ENCODE measurements at regions not wholly inside any gene's neighbourhood (a gene's known extent, or its start where the extent isn't known, plus 50 kb on each side); places are given as distances from the start of the nearest gene placed in this dataset.

DNA sequence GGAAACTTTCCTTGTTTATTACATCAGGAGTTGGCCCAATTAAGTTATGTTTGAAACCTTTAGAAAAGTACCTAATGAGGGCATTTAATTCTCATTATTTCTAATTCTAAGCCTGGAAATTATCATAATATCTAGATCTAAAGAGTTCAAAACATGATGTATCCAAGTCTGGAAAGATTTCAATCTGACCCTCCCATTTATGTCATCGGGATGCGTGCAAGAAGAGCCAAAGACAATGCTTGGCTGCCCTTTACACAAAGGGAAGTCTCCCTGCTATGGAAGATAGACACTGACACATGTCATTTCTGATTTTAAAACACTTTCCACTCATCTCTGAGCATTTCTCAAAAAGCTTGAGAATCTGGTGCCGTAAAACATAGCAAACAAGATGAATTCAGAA, 222.4 kb downstream of the ANTXR2 start:
- intact Hi-C loops (cut with micrococcal nuclease) = no loop called here
- Histone ChIP-seq H3K9me3 (ENCODE audit: control insufficient read depth, insufficient read depth, low read length) (no peaks in the 10 kb centered on the region), H3K27me3 (ENCODE audit: control insufficient read depth, insufficient read depth, low read length) (no peaks in the 10 kb centered on the region), H3K4me1 (ENCODE audit: control insufficient read depth, insufficient read depth, low read length) (no peaks in the 10 kb centered on the region), H3K36me3 (ENCODE audit: control insufficient read depth, insufficient read depth, low read length) (no peaks in the 10 kb centered on the region), H3K4me3 (ENCODE audit: low read length) (no peak overlapping the region), H3K27ac (ENCODE audit: low read length) (no peak overlapping the region)
- TF ChIP-seq, protein P1, sequence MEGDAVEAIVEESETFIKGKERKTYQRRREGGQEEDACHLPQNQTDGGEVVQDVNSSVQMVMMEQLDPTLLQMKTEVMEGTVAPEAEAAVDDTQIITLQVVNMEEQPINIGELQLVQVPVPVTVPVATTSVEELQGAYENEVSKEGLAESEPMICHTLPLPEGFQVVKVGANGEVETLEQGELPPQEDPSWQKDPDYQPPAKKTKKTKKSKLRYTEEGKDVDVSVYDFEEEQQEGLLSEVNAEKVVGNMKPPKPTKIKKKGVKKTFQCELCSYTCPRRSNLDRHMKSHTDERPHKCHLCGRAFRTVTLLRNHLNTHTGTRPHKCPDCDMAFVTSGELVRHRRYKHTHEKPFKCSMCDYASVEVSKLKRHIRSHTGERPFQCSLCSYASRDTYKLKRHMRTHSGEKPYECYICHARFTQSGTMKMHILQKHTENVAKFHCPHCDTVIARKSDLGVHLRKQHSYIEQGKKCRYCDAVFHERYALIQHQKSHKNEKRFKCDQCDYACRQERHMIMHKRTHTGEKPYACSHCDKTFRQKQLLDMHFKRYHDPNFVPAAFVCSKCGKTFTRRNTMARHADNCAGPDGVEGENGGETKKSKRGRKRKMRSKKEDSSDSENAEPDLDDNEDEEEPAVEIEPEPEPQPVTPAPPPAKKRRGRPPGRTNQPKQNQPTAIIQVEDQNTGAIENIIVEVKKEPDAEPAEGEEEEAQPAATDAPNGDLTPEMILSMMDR (IDR thresholded peaks at IDR 0.05) = no peak
- Mint-ChIP-seq H3K4me3 (no peak overlapping the region), H3K27ac (no peak overlapping the region), H3K4me1 (no peaks in the 10 kb centered on the region), H3K27me3 (ENCODE audit: low read depth in 2 of 2) (peaks cover 0 to 3% of the 10 kb centered on the region in 2 donors), H3K9me3 (peaks cover 0 to 3% of the 10 kb centered on the region in 2 donors), H3K36me3 (no peaks in the 10 kb centered on the region)
- DNase-seq = no peak
- 92% methylated on average over 3 of the region's 3 CpGs for WGBS (ENCODE audit: insufficient coverage)
- ATAC-seq = no peak

DNA sequence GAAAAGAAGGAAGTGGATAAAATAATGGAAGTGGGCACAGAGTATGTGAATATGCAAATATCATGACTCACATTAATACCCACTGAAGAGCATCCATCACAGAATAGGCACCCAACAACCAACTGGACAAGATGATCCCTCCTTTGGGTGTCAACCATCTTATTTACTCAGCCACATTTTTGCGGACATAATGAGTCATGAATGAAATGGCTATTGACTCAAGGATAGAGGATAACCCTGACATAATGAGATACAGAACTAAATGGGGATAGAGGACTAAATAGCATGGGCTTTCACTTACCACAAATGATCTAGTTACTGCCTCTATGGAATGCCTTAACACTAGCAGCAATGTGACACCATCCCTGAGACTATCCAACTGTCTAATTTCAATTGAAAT, 224.7 kb downstream of the ANTXR2 start:
- TF ChIP-seq, protein P1 (IDR thresholded peaks at IDR 0.05) = no peak
- Mint-ChIP-seq H3K4me1 (no peaks in the 10 kb centered on the region), H3K36me3 (peaks cover 13% of the 10 kb centered on the region), H3K9me3 (peaks cover 0 to 11% of the 10 kb centered on the region in 2 donors), H3K27me3 (ENCODE audit: low read depth in 2 of 2) (no peaks in the 10 kb centered on the region), H3K4me3 (no peak overlapping the region), H3K27ac (no peak overlapping the region)
- WGBS (ENCODE audit: insufficient coverage) = 83% methylated on average over 1 of the region's 1 CpG
- Histone ChIP-seq H3K4me3 (ENCODE audit: low read length) (no peak overlapping the region), H3K27ac (ENCODE audit: low read length) (no peak overlapping the region), H3K4me1 (ENCODE audit: control insufficient read depth, insufficient read depth, low read length) (no peaks in the 10 kb centered on the region), H3K9me3 (ENCODE audit: control insufficient read depth, insufficient read depth, low read length) (no peaks in the 10 kb centered on the region), H3K27me3 (ENCODE audit: control insufficient read depth, insufficient read depth, low read length) (no peaks in the 10 kb centered on the region), H3K36me3 (ENCODE audit: control insufficient read depth, insufficient read depth, low read length) (no peaks in the 10 kb centered on the region)
- ATAC-seq = no peak
- no peak for DNase-seq
- intact Hi-C loops (cut with micrococcal nuclease) = no loop called here

DNA sequence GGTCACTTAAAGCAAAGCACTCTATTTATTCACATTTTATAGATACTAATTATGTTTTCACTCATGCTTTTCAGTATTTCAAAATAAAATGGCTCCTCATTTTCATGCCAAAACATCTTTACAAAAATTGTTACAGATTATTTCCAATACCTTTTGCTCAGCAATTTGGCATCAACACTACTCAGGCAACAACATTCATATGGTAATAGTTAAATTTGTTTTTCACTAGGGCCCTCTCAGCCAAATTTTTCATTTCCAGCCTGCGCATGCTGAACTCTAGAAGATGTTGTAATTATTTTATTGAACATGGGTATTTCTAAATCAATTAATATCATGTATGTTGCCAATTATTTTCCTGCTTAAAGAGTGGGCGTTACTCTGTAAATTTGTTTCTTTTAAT, 225.6 kb downstream of the ANTXR2 start:
- no peaks in the 10 kb centered on the region for H3K9me3 ChIP-seq (ENCODE audit: control insufficient read depth, insufficient read depth, low read length)
- H3K27ac ChIP-seq (ENCODE audit: low read length) = no peak overlapping the region
- no peaks in the 10 kb centered on the region for H3K27me3 ChIP-seq (ENCODE audit: control insufficient read depth, insufficient read depth, low read length)
- H3K4me1 Mint-ChIP-seq = no peaks in the 10 kb centered on the region
- no peak overlapping the region for H3K27ac Mint-ChIP-seq
- intact Hi-C loops (cut with micrococcal nuclease) = no loop called here
- no peak overlapping the region for H3K4me3 Mint-ChIP-seq
- no peak overlapping the region for H3K4me3 ChIP-seq (ENCODE audit: low read length)
- no peak for DNase-seq
- TF ChIP-seq, protein P1 (IDR thresholded peaks at IDR 0.05) = no peak
- peaks cover 0 to 12% of the 10 kb centered on the region in 2 donors for H3K9me3 Mint-ChIP-seq
- ATAC-seq = no peak
- H3K27me3 Mint-ChIP-seq (ENCODE audit: low read depth in 2 of 2) = no peaks in the 10 kb centered on the region
- no peaks in the 10 kb centered on the region for H3K4me1 ChIP-seq (ENCODE audit: control insufficient read depth, insufficient read depth, low read length)
- WGBS (ENCODE audit: insufficient coverage) = 83% methylated on average over 2 of the region's 2 CpGs
- H3K36me3 Mint-ChIP-seq = peaks cover 22% of the 10 kb centered on the region
- no peaks in the 10 kb centered on the region for H3K36me3 ChIP-seq (ENCODE audit: control insufficient read depth, insufficient read depth, low read length)

DNA sequence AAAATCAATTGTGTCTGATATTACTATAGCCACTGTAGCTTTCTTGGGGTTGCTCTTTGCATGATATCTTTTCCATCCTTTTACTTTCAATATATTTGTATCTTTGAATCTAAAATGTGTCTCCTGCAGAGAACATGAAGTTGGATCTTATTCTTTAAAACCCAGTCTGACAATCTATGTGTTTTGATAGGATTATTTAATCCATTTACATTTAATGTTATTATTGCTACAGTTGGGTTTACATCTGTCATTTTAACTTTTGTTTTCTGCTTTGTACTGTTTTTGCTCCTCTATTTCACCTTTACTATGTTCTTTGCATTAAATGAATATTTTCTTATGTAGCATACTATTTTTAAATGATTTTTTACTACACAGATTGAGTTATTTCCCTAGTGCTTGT, 230.9 kb downstream of the ANTXR2 start:
- Mint-ChIP-seq H3K27me3 (ENCODE audit: low read depth in 2 of 2) (no peaks in the 10 kb centered on the region), H3K9me3 (peaks cover 3 to 16% of the 10 kb centered on the region in 2 donors), H3K27ac (no peak overlapping the region), H3K36me3 (peaks cover 35% of the 10 kb centered on the region), H3K4me3 (no peak overlapping the region), H3K4me1 (no peaks in the 10 kb centered on the region)
- Histone ChIP-seq H3K4me1 (ENCODE audit: control insufficient read depth, insufficient read depth, low read length) (no peaks in the 10 kb centered on the region), H3K9me3 (ENCODE audit: control insufficient read depth, insufficient read depth, low read length) (peaks cover 2% of the 10 kb centered on the region), H3K27ac (ENCODE audit: low read length) (no peak overlapping the region), H3K27me3 (ENCODE audit: control insufficient read depth, insufficient read depth, low read length) (no peaks in the 10 kb centered on the region), H3K4me3 (ENCODE audit: low read length) (no peak overlapping the region), H3K36me3 (ENCODE audit: control insufficient read depth, insufficient read depth, low read length) (no peaks in the 10 kb centered on the region)
- TF ChIP-seq, protein P1 (IDR thresholded peaks at IDR 0.05) = no peak
- no peak for ATAC-seq
- intact Hi-C loops (cut with micrococcal nuclease) = no loop called here
- DNase-seq = no peak

All from natural killer cell (primary cell).